Transverse colon (tissue), 4 donors: ENCODE measurements at regions not wholly inside any gene's neighbourhood (a gene's known extent, or its start where the extent isn't known, plus 50 kb on each side); places are given as distances from the start of the nearest gene placed in this dataset.

Source experiments
- DNase-seq: peaks from one replicate; pipeline ENCODE4 v3.0.0-alpha.2; 2019
- H3K27ac ChIP-seq, 4 donors: fragments of 200-600 bp; sonication (generic); 2 replicates each; pipeline ENCODE4 v1.5.1; 2016 to 2018; ENCODE audit warnings: inconsistent platforms in 4 of 4
- H3K27me3 ChIP-seq: fragments of 200-600 bp; sonication (generic); 2 replicates; pipeline ENCODE4 v1.5.1; 2017; ENCODE audit warnings: inconsistent platforms
- H3K36me3 ChIP-seq, 4 donors: fragments of 200-600 bp; sonication (generic); 2 replicates each; pipeline ENCODE4 v1.5.1; 2017 to 2019; ENCODE audit warnings: inconsistent platforms in 4 of 4
- H3K4me1 ChIP-seq, 4 donors: fragments of 200-600 bp; sonication (generic); 2 replicates each; pipeline ENCODE4 v1.5.1; 2017 to 2020; ENCODE audit warnings: inconsistent platforms in 4 of 4
- H3K4me3 ChIP-seq, 4 donors: fragments of 200-600 bp; sonication (generic); 1 replicate in 1 of 4; 2 replicates in 3 of 4; pipeline versions ENCODE4 v1.5.1 to v1.6.1; 2017 to 2019; ENCODE audit warnings: inconsistent platforms in 4 of 4
- H3K9me3 ChIP-seq, 2 donors: fragments of 200-600 bp; sonication (generic); 2 replicates each; pipeline ENCODE4 v1.5.1; 2017 to 2019; ENCODE audit warnings: inconsistent platforms in 2 of 2
- EP300 ChIP-seq: sonication (generic); formaldehyde crosslinking; IDR thresholded peaks from one replicate; pipeline ENCODE4 v1.6.1; 2017; ENCODE audit warnings: antibody characterized with exemption, low read depth
- POLR2A ChIP-seq: fragments of 450-650 bp; IDR thresholded peaks from one replicate; pipeline ENCODE4 v1.6.1; 2016; ENCODE audit warnings: antibody characterized with exemption, mild to moderate bottlenecking, moderate library complexity
- POLR2AphosphoS5 ChIP-seq, 3 donors: sonication (generic); formaldehyde crosslinking; IDR thresholded peaks; one replicate each; pipeline ENCODE4 v1.6.1; 2016; ENCODE audit warnings: antibody characterized with exemption in 3 of 3
- WGBS, 2 donors: methylation state at CpG; one replicate each; pipeline ENCODE4 v1.1.5; 2018; ENCODE audit warnings: low coverage in 1 of 2; 5-methylcytosine and 5-hydroxymethylcytosine counted together
- in situ Hi-C, 4 donors: fragments of 200-750 bp; cut with MboI; loops; one replicate each; pipeline versions ENCODE4 v1.15.0 to v1.15.1; 2017; ENCODE audit warnings: low sequenced_read_pairs in 3 of 4, low pct_ligation_motif_present in 1 of 4, low pct_unique_long_range_greater_than_20kb in 1 of 4
- intact Hi-C: fragments of 100-400 bp; cut with DNase I; formaldehyde crosslinking; loops from one replicate; pipeline ENCODE4 v1.15.1; 2023; ENCODE audit warnings: low total_unique reads
- TF ChIP-seq, protein P1 (sequence below), 5 experiments: fragments of 200-600 bp in 3 of 5; fragments of 450-650 bp in 2 of 5; sonication (generic) in 3 of 5; IDR thresholded peaks; 1 replicate in 2 of 5; 2 replicates in 3 of 5; pipeline ENCODE4 v1.5.1; 2016 to 2017; ENCODE audit warnings: antibody characterized with exemption in 5 of 5, inconsistent platforms in 3 of 5, mild to moderate bottlenecking in 2 of 5, moderate library complexity in 1 of 5

DNA sequence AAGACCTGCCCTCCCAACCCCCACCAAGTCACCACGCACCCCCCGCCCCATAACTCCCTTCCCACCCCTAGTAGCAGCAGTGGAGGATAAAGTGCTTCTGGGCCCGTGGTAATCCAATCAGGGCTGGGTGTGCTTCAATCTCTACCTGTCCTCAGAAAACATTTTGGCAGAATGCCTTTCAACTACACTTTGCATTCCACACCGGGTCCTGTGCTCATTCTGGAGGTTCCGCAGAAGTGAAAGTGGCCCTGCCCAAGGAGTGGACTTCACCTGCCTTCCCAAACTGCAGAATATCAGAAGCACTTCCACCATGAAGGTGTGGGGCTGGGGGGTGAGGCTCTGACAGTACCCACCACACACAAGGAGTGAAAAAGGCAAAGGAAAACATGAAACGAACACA is 322.3 kb downstream of the DHX15 start:
- Histone ChIP-seq H3K36me3 (no peaks in the 10 kb centered on the region), H3K4me3 (no peak overlapping the region), H3K27ac (no peak overlapping the region), H3K4me1 (no peaks in the 10 kb centered on the region), H3K27me3 (no peaks in the 10 kb centered on the region), H3K9me3 (no peaks in the 10 kb centered on the region)
- intact Hi-C loops = no loop called here
- in situ Hi-C loops = no loop called here
- WGBS, 2 donors = 67% methylated on average over 1 to 6 of the region's 6 CpGs
- TF ChIP-seq, protein P1, sequence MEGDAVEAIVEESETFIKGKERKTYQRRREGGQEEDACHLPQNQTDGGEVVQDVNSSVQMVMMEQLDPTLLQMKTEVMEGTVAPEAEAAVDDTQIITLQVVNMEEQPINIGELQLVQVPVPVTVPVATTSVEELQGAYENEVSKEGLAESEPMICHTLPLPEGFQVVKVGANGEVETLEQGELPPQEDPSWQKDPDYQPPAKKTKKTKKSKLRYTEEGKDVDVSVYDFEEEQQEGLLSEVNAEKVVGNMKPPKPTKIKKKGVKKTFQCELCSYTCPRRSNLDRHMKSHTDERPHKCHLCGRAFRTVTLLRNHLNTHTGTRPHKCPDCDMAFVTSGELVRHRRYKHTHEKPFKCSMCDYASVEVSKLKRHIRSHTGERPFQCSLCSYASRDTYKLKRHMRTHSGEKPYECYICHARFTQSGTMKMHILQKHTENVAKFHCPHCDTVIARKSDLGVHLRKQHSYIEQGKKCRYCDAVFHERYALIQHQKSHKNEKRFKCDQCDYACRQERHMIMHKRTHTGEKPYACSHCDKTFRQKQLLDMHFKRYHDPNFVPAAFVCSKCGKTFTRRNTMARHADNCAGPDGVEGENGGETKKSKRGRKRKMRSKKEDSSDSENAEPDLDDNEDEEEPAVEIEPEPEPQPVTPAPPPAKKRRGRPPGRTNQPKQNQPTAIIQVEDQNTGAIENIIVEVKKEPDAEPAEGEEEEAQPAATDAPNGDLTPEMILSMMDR (IDR thresholded peaks at IDR 0.05) = no peak
- TF ChIP-seq POLR2AphosphoS5 (IDR thresholded peaks at IDR 0.05) (no peak), EP300 (no peak), POLR2A (no peak)
- no peak for DNase-seq

DNA sequence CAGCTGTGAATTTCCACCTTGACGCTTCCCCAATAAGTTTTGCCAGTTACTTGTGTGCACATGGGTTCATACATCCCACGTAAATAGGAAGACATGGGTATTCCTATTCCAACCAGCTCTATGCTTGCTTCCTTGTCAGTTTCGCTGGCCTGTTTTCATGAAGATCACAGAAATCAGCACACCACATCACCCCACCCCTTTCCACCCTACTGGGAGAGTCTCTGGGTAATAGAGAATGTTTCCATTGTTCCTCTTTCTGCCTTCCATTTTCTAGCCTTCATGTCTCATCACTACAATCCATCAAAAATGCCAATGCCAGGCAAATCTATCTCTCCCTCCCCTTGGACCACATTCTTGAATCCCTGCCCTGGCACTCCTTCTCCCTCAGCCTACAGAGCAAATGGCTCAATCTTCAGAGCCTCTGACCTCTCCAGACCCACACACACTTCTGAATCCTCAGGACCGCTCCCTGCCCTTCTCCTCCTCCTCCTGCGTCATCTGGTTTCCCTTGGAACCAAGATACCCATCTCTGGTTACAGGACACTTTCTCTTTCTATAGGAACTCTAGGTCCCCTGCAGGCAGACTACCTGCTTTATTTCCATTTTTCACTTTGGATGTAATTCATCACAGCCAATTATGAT is 323.3 kb downstream of the DHX15 start:
- Histone ChIP-seq H3K36me3 (no peaks in the 10 kb centered on the region), H3K4me1 (no peaks in the 10 kb centered on the region), H3K27ac (no peak overlapping the region), H3K9me3 (no peaks in the 10 kb centered on the region), H3K4me3 (no peak overlapping the region), H3K27me3 (no peaks in the 10 kb centered on the region)
- in situ Hi-C loops = no loop called here
- no peak for TF ChIP-seq POLR2AphosphoS5 (IDR thresholded peaks at IDR 0.05)
- TF ChIP-seq, protein P1 (IDR thresholded peaks at IDR 0.05) = no peak
- TF ChIP-seq POLR2A = no peak
- TF ChIP-seq EP300 = no peak
- WGBS, 2 donors = 87 to 89% methylated on average over 5 of the region's 5 CpGs
- no peak for DNase-seq
- intact Hi-C loops = no loop called here

DNA sequence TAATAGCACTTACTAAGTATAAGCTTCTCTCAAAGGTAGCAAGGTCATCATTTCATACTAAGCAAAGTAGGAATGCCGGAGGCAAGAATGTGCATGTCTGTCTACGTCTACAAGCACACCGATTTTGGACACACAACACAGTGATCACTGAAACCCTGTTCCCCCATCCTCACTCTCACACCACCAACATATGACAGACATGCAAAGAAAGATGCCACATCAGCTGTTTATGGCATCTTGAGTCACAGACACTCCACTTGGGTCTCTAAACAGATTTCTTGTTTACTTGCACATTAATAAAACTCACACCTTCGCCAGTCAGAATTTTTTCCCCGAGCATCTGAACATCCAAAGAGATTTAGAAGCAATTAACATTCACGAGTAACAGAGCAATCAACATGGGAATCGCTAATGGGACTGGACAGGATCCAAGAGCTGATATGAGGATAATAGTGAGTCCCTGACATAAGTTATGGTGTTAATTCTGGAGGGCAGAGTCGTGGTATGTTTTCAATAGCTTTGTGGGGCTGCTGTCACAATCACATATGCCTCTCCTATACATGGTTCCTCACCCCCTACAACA is 324.1 kb downstream of the DHX15 start:
- 72 to 82% methylated on average over 4 to 8 of the region's 8 CpGs for WGBS, 2 donors
- Histone ChIP-seq H3K27me3 (no peaks in the 10 kb centered on the region), H3K4me1 (no peaks in the 10 kb centered on the region), H3K36me3 (no peaks in the 10 kb centered on the region), H3K9me3 (no peaks in the 10 kb centered on the region), H3K27ac (no peak overlapping the region), H3K4me3 (no peak overlapping the region)
- TF ChIP-seq, protein P1 (IDR thresholded peaks at IDR 0.05) = no peak
- TF ChIP-seq EP300 = no peak
- no peak for TF ChIP-seq POLR2A
- TF ChIP-seq POLR2AphosphoS5 (IDR thresholded peaks at IDR 0.05) = no peak
- intact Hi-C loops = no loop called here
- no peak for DNase-seq
- in situ Hi-C loops = no loop called here

DNA sequence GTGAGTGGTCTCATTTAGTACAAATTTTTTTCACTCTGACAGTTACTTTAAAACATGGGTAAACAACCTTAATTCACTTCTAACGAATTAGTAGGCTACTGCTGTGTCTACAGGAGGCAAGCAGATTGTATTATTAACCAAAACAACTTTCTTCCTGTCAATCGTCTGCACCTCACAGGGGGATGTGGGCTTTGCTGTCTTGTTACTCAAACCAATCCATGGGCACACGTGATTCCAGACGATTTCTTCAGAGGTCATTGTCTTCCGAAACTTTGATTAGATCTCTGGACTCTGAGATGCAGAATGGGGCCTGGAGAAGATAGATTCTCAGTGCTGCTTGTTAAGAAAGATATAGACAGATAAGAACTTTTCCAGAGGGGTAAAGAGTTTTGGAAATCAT is 327.8 kb downstream of the DHX15 start:
- Histone ChIP-seq H3K9me3 (no peaks in the 10 kb centered on the region), H3K4me3 (no peak overlapping the region), H3K27ac (no peak overlapping the region), H3K36me3 (no peaks in the 10 kb centered on the region), H3K27me3 (no peaks in the 10 kb centered on the region), H3K4me1 (no peaks in the 10 kb centered on the region)
- in situ Hi-C loops (no loop called here), intact Hi-C loops (no loop called here)
- 41 to 55% methylated on average over 5 of the region's 5 CpGs for WGBS, 2 donors
- DNase-seq = no peak
- TF ChIP-seq, protein P1 (IDR thresholded peaks at IDR 0.05) = no peak
- TF ChIP-seq POLR2AphosphoS5 (IDR thresholded peaks at IDR 0.05) (no peak), EP300 (no peak), POLR2A (no peak)
